PFSK-1 (cell line): ENCODE measurements at regions not wholly inside any gene's neighbourhood (a gene's known extent, or its start where the extent isn't known, plus 50 kb on each side); places are given as distances from the start of the nearest gene placed in this dataset.
A peak's percentile ranks its signal among the peaks of the same experiment; 100 is the strongest.

Source experiments
- FOXP2 ChIP-seq: optimal IDR thresholded peaks from 2 replicates; pipeline ENCODE3; 2011; ENCODE audit warnings: borderline replicate concordance, control low read depth, inconsistent platforms; ENCODE audit not compliant: insufficient read depth; ENCODE audit errors: extremely low read length, extremely low read depth
- POLR2AphosphoS5 ChIP-seq: IDR thresholded peaks from 2 replicates; pipeline ENCODE4 v1.6.1; 2012; ENCODE audit warnings: low read depth, mild to moderate bottlenecking, control low read depth, low read length, moderate library complexity
- REST ChIP-seq, 2 experiments: IDR thresholded peaks; 2 replicates each; pipeline versions ENCODE4 v1.6.1 to v1.8.0; 2011 to 2012; ENCODE audit warnings: low read depth in 2 of 2, low read length in 2 of 2, control low read depth in 1 of 2, inconsistent platforms in 1 of 2, mild to moderate bottlenecking in 1 of 2, moderate library complexity in 1 of 2; ENCODE audit not compliant: insufficient read depth in 1 of 2
- SIN3A ChIP-seq: IDR thresholded peaks from 2 replicates; pipeline ENCODE4 v1.6.1; 2012; ENCODE audit warnings: mild to moderate bottlenecking, low read length, moderate library complexity, borderline replicate concordance; ENCODE audit not compliant: insufficient read depth
- TAF1 ChIP-seq: IDR thresholded peaks from 2 replicates; pipeline ENCODE4 v1.6.1; 2012; ENCODE audit warnings: low read length, control low read depth, borderline replicate concordance; ENCODE audit not compliant: insufficient read depth

DNA sequence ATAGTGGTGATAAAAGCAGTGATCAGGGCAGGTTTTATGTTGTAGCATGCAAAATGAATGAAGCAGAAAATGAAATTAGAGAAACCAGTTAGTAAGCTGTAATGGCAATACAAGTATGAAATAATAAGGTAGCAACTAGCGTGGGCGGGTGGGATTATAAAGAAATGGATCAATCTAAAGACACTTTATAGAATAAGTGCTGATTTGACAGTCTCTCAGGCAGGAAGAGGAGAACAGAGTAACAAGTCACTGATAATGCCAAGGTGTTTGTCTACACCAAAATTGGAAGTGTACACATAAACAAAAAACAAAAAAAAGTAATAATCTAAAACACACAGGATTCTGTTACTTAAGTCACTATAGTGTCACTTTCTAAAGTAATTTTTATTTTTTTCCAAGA, 51.0 kb upstream of the PCBP1 start:
- no peak for TF ChIP-seq SIN3A
- no peak for TF ChIP-seq REST (IDR thresholded peaks at IDR 0.05; ENCODE audit: insufficient read depth in 1 of 2, low read depth in 2 of 2, low read length in 2 of 2)
- TF ChIP-seq TAF1: no peak
- no peak for TF ChIP-seq POLR2AphosphoS5
- no peak for TF ChIP-seq FOXP2

DNA sequence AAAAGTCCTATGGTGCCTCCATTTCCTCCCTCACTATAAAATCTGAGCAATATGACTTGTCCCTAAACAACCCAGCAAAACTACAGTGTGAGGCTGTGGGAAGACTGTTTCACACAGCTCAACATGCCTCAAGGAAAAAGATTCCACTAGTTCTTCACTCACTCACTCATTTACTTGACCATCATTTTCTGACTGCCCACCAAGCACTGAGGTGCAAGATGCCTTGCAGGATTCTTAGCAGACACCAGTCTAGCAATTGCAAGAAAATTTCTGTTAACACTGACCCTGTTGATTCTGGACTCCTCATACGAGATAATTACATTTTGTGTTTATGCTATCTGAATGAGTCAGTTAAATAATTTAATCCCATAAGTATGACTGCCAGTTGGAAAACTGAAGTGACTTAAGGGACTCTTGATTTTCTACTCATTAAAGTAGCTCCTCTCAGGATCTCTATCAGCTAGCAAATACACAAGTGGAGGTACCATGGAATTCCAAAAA, 51.9 kb upstream of the PCBP1 start:
- TF ChIP-seq POLR2AphosphoS5 (no peak), FOXP2 (no peak)

GRCh38 chr2:70030724-70031420, 56.4 kb upstream of the PCBP1 start:
- TF ChIP-seq POLR2AphosphoS5 (no peak), FOXP2 (no peak), SIN3A (no peak), REST (IDR thresholded peaks at IDR 0.05; ENCODE audit: insufficient read depth in 1 of 2, low read depth in 2 of 2, low read length in 2 of 2) (no peak), TAF1 (no peak)

DNA sequence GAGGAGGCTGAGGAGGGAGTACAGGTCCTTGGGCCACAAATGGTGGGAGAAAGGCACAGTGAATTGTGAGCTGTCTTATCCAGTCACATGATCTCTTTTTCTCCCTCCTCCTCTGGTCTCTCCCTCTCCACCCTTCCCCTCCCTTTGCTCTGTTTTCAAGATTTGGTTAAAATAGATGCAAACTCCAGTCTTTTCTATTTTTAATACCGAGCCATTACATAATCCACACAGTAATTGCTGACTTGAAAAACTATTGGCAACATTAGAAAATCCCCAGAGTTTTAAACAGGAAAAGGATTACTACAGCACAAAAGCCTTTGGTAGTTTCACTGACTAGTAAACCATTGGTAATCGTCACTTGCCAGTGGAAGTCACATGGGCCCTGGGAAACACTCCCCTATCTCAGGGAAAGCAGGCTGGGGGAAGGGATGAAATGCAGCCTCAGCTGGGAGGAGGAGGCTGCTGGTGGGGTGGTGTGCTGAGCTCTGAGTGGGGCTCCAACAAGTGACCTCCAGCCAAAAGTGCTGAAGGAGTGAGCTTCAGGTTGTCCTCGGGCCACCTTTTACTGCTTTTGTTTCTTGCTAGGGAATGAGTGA, 57.4 kb upstream of the PCBP1 start:
- TF ChIP-seq FOXP2 (no peak), TAF1 (no peak), REST (IDR thresholded peaks at IDR 0.05; ENCODE audit: insufficient read depth in 1 of 2, low read depth in 2 of 2, low read length in 2 of 2) (no peak), SIN3A (no peak), POLR2AphosphoS5 (peak; percentile 25; the same call in 1 of the 2 replicates)

- TF ChIP-seq POLR2AphosphoS5 (no peak), FOXP2 (no peak), TAF1 (no peak), REST (IDR thresholded peaks at IDR 0.05; ENCODE audit: insufficient read depth in 1 of 2, low read depth in 2 of 2, low read length in 2 of 2) (no peak), SIN3A (no peak)
Observed at GRCh38 chr2:70024284-70024683, 62.9 kb upstream of the ASPRV1 start.
